ENCODE measurements at regions not wholly inside any gene's neighbourhood (a gene's known extent, or its start where the extent isn't known, plus 50 kb on each side); places are given as distances from the start of the nearest gene placed in this dataset.
A peak's percentile ranks its signal among the peaks of the same experiment; 100 is the strongest.
"Not testable (repeated sequence)": the region's sequence is repeated elsewhere in the genome, so short reads cannot be mapped to it uniquely, and the experiment has no call there.

- DNase-seq: no peak
- ChIA-PET POLR2A (no interaction called here), CTCF (no interaction called here)
- no peaks in the 10 kb centered on the region for H3K36me3 Mint-ChIP-seq
- intact Hi-C loops (cut with micrococcal nuclease): no loop called here
- no peaks in the 10 kb centered on the region for H3K27me3 Mint-ChIP-seq
- H3K4me3 Mint-ChIP-seq: no peak overlapping the region
- peaks cover 6% of the 10 kb centered on the region for H3K4me1 Mint-ChIP-seq (ENCODE audit: low read depth)
- H3K9me3 Mint-ChIP-seq: no peaks in the 10 kb centered on the region
- H3K27ac Mint-ChIP-seq: no peak overlapping the region
Observed at GRCh38 chr5:56763711-56764466, 51.5 kb upstream of the MAP3K1 start.

DNA sequence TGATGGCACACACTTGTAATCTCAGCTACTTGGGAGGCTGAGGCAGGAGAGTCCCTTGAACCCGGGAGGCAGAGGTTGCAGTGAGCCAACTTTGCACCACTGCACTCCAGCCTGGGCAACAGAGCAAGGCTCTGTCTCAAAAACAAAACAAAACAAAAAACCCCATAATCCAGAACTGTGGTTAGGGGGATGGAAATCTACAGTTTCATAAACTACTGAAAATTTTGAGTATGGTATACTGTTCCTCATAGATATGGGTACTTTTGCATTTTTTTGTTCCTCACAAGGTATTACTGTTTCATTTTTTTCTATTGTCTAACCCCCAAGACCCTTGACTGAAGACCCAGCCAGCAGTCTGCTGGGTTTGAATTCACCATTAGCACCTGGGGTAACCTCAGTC is 52.2 kb upstream of the MAP3K1 start:
- intact Hi-C loops (cut with micrococcal nuclease): no loop called here
- H3K27me3 Mint-ChIP-seq: no peaks in the 10 kb centered on the region
- no peak overlapping the region for H3K4me3 Mint-ChIP-seq
- CTCF ChIA-PET: no interaction called here
- H3K36me3 Mint-ChIP-seq: no peaks in the 10 kb centered on the region
- no peaks in the 10 kb centered on the region for H3K9me3 Mint-ChIP-seq
- POLR2A ChIA-PET: no interaction called here
- peaks cover 6% of the 10 kb centered on the region for H3K4me1 Mint-ChIP-seq (ENCODE audit: low read depth)
- no peak overlapping the region for H3K27ac Mint-ChIP-seq
- no peak for DNase-seq

DNA sequence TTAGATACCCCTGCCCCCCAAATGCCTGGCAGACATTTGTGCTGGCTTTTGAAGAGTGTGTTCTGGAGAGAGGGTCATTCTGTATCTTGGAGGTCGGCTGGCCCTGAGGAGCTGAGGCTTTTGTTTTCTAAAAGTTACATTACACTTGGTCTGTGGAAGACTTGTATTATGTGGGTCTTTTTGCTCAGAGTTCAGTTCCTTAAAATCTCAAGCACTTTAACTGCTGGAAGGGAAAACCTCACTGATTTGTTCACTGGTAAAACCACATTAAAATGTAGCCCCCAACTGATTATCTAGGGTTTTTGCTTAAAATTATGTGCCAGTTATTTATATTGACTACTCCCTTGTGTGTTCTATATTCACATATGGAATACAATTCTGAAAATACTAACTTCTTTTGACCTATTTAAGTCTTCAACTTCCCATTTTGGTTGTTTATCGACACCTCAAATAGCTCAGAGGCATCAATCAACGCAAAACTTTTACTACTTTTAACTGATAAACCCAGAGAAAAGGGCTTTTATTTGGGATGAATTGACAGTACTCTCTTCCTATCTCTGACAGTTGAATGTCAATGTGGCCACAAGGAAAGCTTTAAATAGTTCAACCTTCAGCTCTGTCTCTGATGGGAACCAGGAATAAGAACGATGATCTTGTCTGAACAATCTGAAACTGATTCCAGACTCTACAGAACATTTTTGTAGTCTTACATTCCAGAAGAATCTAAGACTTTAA is 54.0 kb upstream of the MAP3K1 start:
- ChIA-PET CTCF (no interaction called here), POLR2A (no interaction called here)
- no peaks in the 10 kb centered on the region for H3K27me3 Mint-ChIP-seq

DNA sequence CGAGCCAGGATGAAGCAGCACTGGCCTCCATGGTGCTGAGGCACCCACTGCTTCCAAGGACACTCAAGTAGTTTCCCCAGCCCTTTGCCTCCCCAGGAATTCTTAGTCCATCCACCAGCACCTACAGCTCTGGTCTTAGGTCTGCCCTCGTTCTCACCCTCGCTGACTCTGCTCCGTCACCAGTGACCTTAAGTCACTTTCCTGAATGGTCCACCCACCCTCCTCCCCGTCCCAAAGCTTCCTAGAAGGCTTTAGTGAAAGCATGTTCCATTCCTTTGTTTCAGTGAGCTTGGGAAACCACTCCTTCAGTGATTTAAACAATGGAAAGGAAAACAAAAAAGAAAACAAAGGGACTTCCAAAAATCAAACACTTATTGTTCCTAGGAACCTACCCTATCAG is 54.6 kb upstream of the MAP3K1 start:
- CTCF ChIA-PET: no interaction called here
- POLR2A ChIA-PET: no interaction called here
- Mint-ChIP-seq H3K27me3 (no peaks in the 10 kb centered on the region), H3K36me3 (no peaks in the 10 kb centered on the region), H3K27ac (no peak overlapping the region), H3K4me3 (no peak overlapping the region), H3K4me1 (ENCODE audit: low read depth) (peaks cover 6% of the 10 kb centered on the region), H3K9me3 (no peaks in the 10 kb centered on the region)
- intact Hi-C loops (cut with micrococcal nuclease): no loop called here
- DNase-seq: no peak

More for the DNA sequence above, 54.0 kb upstream of the MAP3K1 start:
- DNase-seq: no peak
- no peak overlapping the region for H3K27ac Mint-ChIP-seq
- no peaks in the 10 kb centered on the region for H3K36me3 Mint-ChIP-seq
- no peaks in the 10 kb centered on the region for H3K9me3 Mint-ChIP-seq
- H3K4me1 Mint-ChIP-seq (ENCODE audit: low read depth): peaks cover 6% of the 10 kb centered on the region
- intact Hi-C loops (cut with micrococcal nuclease): no loop called here
- H3K4me3 Mint-ChIP-seq: no peak overlapping the region

DNA sequence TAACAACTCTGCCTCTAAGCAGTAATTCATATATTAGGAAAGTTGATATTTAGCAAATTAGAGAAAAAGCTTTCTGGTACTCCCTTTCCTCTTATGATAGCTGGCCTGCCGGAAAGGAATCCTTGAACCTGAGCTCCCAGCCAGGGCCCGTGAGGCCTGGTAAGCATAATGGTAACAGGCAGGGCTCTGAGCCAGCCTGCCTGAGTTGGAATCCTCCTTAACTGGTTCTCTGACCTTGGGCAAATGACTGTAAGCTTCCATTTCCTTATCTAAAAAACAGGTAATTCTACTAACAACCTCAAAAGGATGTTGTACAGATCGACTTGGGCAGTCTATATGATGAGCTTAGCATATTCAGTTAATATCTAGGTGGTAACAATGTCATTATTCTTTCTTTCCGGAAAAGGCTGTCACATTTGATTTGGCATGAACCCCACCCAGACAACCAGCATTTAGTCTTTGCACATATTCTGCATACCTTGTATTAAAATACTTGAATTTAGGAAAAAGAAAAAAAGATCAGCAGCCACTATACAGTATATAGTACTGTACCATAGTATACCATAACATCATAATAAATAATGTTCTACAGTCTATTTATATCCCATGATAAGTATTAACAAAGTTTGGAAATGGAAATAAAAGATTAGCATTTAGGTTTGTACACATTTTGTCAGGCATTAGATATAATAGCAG is 55.7 kb upstream of the MAP3K1 start:
- CTCF ChIA-PET: interaction anchor here (0.8 kb wide), 1 partner anchor 9 kb away, joined by 3 read pairs; no protein-coding TSS in a partner anchor
- DNase-seq: no peak
- Mint-ChIP-seq H3K27ac (no peak overlapping the region), H3K4me1 (ENCODE audit: low read depth) (peaks cover 6% of the 10 kb centered on the region), H3K9me3 (no peaks in the 10 kb centered on the region), H3K4me3 (no peak overlapping the region), H3K27me3 (no peaks in the 10 kb centered on the region), H3K36me3 (no peaks in the 10 kb centered on the region)
- POLR2A ChIA-PET: no interaction called here
- intact Hi-C loops (cut with micrococcal nuclease): no loop called here

- no peaks in the 10 kb centered on the region for H3K27me3 Mint-ChIP-seq
- H3K4me1 Mint-ChIP-seq (ENCODE audit: low read depth): no peaks in the 10 kb centered on the region
- peaks cover under 1% of the 10 kb centered on the region for H3K36me3 Mint-ChIP-seq
- intact Hi-C loops (cut with micrococcal nuclease): no loop called here
- no peak for DNase-seq
- ChIA-PET CTCF (no interaction called here), POLR2A (no interaction called here)
- H3K27ac Mint-ChIP-seq: no peak overlapping the region
- no peak overlapping the region for H3K4me3 Mint-ChIP-seq
- H3K9me3 Mint-ChIP-seq: peaks cover 4% of the 10 kb centered on the region
Observed at GRCh38 chr5:56757077-56757476, 58.3 kb upstream of the MAP3K1 start.

DNA sequence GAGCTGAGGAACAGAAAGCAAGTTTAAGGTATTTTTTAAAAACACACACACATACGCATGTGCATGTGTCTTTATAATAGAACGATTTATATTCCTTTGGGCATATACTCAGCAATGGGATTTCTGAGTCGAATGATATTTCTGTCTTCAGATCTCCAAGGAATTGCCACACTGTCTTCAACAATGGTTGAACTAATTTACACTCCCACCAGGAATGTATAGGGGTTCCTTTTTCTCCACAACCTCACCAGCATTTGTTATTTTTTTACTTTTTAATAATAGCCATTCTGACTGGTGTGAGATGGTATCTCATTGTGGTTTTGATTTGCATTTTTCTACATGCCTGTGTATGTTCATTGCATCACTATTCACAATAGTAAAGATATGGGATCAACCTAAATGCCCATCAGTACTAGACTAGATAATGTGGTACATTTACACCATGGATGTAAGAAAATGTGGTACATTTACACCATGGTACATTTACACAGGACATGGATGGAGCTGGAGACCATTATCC is 60.3 kb upstream of the MAP3K1 start:
- Mint-ChIP-seq H3K27me3 (no peaks in the 10 kb centered on the region), H3K4me3 (no peak overlapping the region), H3K4me1 (ENCODE audit: low read depth) (no peaks in the 10 kb centered on the region), H3K36me3 (peaks cover 2% of the 10 kb centered on the region), H3K9me3 (peaks cover 10% of the 10 kb centered on the region), H3K27ac (no peak overlapping the region)
- intact Hi-C loops (cut with micrococcal nuclease): no loop called here
- ChIA-PET CTCF (no interaction called here), POLR2A (no interaction called here)
- no peak for DNase-seq

- H3K36me3 Mint-ChIP-seq; CTCF ChIA-PET; H3K9me3 Mint-ChIP-seq; intact Hi-C loops (cut with micrococcal nuclease); DNase-seq; H3K4me1 Mint-ChIP-seq (ENCODE audit: low read depth); H3K27me3 Mint-ChIP-seq; H3K4me3 Mint-ChIP-seq; POLR2A ChIA-PET: not testable (repeated sequence)
- peak overlapping the region; percentile 33 for H3K27ac Mint-ChIP-seq
Observed at GRCh38 chr5:56753588-56753987, 61.8 kb upstream of the MAP3K1 start.

DNA sequence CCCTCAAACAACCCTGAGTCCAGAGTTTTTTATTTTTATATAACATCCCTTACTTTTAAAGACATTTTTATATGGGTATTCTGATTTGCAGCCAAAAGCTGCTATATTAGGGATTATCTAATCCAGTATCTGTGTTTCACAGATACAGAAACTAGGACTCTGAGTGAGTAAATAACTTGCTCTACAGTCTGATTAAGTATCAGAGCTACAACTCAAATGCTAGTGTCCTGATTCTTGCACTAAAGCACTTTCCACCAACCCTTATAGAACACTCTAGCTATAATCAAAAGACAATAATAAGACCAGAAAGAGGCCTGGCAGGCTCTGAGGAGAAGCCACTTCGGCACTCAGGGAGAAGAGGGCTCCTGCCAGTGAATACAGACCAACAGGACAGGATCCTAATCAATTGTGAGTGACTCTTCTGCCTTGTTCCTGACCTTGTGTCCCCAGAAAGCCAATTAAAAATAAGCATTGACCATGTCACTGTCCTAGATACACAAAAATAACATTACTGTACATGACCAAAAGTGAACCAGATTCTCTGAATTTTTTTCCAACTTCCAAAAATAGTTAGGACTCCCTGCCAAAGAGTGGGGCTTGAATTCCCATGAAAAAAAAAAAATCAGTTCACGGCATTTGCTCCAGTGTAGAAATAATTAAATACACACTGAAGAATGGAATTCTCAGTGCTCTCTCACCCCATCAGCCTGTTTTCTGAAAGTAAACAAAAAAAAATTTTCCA is 63.6 kb upstream of the MAP3K1 start:
- Mint-ChIP-seq H3K36me3 (peaks cover 2% of the 10 kb centered on the region), H3K9me3 (peaks cover 10% of the 10 kb centered on the region), H3K27me3 (no peaks in the 10 kb centered on the region), H3K27ac (no peak overlapping the region), H3K4me3 (no peak overlapping the region), H3K4me1 (ENCODE audit: low read depth) (no peaks in the 10 kb centered on the region)
- ChIA-PET POLR2A (no interaction called here), CTCF (no interaction called here)
- no peak for DNase-seq
- intact Hi-C loops (cut with micrococcal nuclease): no loop called here

DNA sequence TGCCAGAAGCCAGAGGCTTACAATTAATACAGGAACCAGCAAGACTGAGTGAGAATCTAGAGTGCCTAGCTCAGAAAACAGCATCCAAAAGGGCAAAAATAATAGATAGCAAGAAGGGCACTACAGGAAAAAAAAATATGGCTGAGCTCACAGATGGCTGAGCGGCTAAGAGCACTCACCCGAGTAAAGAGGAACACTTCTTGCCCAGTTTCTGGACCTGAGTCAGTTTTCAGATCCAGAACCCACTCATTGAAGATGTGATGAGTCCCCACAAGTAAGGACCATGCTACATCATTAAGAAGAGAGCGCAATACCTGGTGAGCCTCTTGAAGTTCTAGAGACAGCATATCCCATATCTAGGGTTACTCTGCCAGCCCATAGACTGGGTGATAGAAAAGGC is 65.5 kb upstream of the MAP3K1 start:
- ChIA-PET CTCF (no interaction called here), POLR2A (no interaction called here)
- Mint-ChIP-seq H3K27me3 (no peaks in the 10 kb centered on the region), H3K36me3 (peaks cover 2% of the 10 kb centered on the region), H3K4me3 (no peak overlapping the region), H3K4me1 (ENCODE audit: low read depth) (no peaks in the 10 kb centered on the region), H3K9me3 (peaks cover 10% of the 10 kb centered on the region), H3K27ac (no peak overlapping the region)
- no peak for DNase-seq
- intact Hi-C loops (cut with micrococcal nuclease): no loop called here

GRCh38 chr5:56746553-56747339 is 68.6 kb upstream of the MAP3K1 start:
- POLR2A ChIA-PET: no interaction called here
- CTCF ChIA-PET: no interaction called here
- no peak overlapping the region for H3K27ac Mint-ChIP-seq
- no peak overlapping the region for H3K4me3 Mint-ChIP-seq
- no peaks in the 10 kb centered on the region for H3K36me3 Mint-ChIP-seq
- no peak for DNase-seq
- intact Hi-C loops (cut with micrococcal nuclease): no loop called here
- no peaks in the 10 kb centered on the region for H3K27me3 Mint-ChIP-seq
- no peaks in the 10 kb centered on the region for H3K4me1 Mint-ChIP-seq (ENCODE audit: low read depth)
- H3K9me3 Mint-ChIP-seq: peaks cover 2% of the 10 kb centered on the region

DNA sequence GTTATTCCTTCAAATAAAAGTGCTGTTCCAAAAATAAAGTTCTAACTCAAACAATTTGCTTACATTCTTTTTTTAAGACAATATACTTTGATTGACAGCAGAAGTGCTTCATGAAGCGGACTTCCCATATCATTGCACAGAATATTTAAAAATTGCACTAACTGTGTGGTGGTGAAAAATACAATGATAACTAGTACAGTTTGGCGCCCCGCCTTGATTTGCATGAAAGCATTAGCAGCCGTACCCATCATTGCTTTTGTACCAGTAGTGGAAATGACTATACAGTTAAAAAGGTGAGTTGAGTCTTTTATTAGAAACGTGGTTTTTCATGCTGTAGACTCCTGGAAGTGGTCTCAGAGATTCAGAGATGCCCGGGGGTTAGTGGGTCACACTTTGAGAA is 69.5 kb upstream of the MAP3K1 start:
- intact Hi-C loops (cut with micrococcal nuclease): no loop called here
- DNase-seq: no peak
- POLR2A ChIA-PET: no interaction called here
- H3K4me3 Mint-ChIP-seq: no peak overlapping the region
- H3K27ac Mint-ChIP-seq: no peak overlapping the region
- H3K27me3 Mint-ChIP-seq: no peaks in the 10 kb centered on the region
- no peaks in the 10 kb centered on the region for H3K9me3 Mint-ChIP-seq
- no peaks in the 10 kb centered on the region for H3K36me3 Mint-ChIP-seq
- H3K4me1 Mint-ChIP-seq (ENCODE audit: low read depth): no peaks in the 10 kb centered on the region
- CTCF ChIA-PET: no interaction called here
